Left kidney (tissue), 1 donor: ENCODE measurements at regions not wholly inside any gene's neighbourhood (a gene's known extent, or its start where the extent isn't known, plus 50 kb on each side); places are given as distances from the start of the nearest gene placed in this dataset.
"Not testable (repeated sequence)": the region's sequence is repeated elsewhere in the genome, so short reads cannot be mapped to it uniquely, and the experiment has no call there.

ENCODE experiments used
- DNase-seq: peaks from one replicate; pipeline ENCODE4 v3.0.0-alpha.2; 2013

- DNase-seq, result peak; percentile 19
Observed at GRCh38 chr13:22757530-22758120, 423.2 kb upstream of the SGCG start.

DNA sequence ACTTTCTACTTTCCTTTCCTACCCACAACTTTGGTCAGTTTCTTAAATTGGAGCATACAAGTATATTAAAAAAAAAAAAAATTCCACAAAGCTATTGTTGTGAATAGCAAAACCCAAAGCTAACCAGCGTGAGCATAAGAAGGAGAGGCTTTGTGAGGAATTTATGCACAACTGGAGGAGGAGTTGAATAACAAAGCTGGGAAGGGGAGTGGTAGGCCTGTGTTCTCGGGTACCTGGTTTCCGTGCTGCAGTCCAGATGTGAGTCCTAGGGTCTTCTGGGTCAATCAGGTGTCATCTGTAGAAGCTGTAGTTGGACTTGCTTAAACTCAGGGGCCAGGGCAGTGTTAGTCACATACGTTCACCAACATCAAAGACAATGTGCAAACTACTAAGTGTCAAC lies 422.5 kb upstream of the SGCG start:
- no peak for DNase-seq

DNA sequence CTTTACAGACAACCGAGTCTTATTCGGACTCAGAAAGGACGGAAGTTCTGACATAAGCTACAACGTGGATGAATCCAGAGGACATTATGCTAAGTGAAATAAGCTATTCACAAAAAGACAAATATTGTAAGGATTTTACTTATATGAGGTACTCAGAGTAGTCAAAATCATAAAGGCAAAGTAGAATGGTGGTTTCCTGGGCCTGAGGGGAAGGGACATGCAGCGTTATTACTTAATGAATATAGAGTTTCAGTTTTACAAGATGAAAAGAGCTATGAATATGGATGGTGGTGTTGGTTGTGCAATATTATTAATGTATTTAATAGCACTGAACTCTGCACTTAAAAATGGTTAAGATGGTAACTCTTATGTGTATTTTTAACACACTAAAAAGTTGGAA lies 419.1 kb upstream of the SGCG start:
- DNase-seq, result no peak

DNA sequence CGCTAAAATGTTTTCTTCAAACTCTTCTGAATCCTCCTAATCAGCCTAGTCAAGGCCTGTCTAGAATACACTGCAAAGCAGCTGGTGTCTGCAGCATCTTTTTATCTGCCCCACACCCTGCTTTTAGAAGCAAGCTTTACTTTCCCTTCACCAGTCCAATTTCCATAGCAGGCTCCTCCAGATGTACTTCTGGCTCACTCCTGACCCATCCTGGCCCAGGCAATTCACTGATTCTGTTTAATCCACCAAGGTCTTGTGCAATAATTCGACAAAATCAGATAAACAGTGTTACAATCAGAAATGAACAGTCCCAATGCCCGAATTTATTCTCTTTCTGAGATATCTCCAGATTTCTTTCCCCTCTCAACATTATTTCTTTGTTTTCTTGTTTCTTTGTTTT lies 415.2 kb upstream of the SGCG start:
- no peak for DNase-seq

DNA sequence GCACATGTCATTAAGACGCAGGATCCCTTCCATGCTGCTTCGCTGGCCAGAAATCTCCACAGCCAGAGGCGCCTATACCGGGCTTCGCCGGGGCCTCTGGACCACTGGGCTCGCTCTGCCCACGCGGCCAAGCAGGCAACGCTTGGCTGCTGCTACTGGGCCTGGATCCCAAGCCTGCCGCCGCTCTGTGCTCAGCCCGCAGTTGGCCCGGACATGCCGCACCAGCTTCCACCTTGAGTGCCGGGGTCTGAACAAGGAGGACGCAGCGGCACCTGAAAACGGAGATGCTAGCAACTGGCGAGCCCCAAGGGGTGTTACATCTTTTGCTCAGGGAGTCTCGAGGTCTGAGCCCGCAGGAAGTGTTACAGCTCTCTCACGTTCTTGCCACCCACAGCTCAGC lies 409.9 kb upstream of the SGCG start:
- no peak for DNase-seq

DNA sequence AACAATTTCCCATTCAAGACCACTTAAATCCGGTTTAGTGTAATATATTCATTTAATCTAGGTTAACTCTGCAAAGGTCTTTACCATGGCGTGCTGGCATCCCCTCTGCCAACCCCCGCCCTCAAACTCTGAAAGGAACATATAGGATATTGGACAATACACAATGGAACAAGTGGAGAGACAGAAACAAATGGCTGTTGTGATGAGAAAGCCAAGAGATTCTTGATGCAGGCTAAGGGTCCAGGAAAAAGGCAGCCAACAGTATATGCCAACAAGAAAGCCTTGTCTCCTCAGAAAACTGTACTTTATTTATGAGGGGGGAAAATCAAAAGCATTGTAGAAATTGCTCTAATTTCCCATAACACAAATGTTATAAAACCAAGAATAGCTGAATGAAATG lies 407.3 kb upstream of the SGCG start:
- DNase-seq, result no peak

DNA sequence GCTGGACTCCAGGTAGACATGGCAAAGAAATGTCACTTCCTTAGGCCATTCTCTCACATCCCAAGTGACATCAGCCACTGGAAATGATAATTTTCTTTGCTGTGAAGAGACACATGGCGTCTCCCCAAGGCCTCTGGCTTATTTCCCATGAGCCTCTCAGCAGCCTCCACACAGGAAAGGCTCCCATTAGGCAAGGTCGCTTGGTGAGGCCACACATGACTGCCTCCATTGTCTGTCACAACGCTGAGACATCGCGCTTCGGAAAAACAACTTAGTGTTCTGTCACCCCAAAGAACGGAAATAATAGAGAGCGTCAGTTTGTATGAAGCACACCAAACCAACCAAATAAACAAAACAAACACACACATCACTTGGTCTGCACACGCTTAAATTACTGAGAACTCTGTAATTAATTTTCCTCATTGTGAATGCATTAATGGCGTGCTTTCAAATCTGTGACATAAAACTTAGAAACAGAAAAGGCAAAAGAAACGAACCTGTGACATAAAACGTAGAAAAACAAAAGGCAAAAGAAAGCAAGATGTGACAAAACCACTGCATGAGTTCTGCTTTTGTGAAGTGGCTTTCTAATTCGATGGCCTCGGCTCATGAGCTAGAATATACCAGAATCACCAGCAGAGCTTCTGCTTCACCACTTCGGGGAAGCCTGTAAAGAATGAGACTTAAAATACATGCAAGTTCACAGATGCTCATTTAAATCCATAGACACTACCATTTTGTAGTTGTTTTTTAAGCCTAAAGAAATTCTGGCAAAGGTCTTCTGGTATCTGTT lies 404.2 kb upstream of the SGCG start:
- no peak for DNase-seq

DNA sequence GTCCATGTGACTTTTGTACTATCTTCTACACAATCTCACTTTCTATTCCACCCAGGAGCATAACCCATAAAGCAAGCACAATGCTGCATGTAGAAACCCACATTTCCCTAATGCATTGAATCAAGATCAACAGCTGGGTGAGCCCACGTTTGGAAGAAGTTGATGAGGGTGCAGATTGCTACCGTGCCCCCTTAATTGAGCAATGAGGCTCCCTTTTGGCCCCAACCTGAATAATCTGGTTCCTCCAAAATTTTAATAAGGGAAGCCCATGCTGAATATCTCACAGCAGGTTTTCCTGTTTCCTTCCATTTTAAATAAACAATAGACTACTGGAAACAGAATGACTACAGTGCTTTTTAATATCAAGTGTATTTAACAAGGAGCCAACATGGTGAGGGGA lies 403.6 kb upstream of the SGCG start:
- DNase-seq, result no peak

DNA sequence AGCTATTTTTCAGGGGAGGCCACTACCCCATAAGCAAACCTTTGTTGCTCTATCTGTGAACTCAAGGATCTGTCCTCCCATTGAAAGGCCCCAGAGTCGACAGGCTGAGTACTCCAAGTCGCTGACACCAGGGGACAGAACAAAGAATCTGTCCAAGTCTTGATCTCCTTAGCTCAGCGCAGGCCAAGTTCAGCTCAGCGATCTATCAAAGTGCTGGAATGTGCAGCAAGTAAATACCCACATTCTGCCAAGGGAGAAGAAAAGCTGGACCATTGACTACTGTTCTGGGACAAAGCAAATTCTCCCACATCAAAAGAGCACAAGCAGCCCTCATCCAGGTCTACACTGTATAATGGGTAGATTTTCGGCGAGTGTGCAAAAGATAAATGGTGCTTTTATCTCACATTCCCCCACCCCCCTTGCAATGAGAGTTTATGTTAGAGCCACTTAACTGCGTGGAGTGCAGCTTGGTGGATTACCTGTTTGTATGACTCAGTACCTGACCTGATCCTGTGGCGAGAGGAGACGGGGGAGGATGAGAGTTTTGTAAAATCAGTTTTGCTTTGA lies 391.7 kb upstream of the SGCG start:
- no peak for DNase-seq

GRCh38 chr13:22789916-22790315 lies 390.9 kb upstream of the SGCG start:
- DNase-seq, result no peak

- no peak for DNase-seq
Observed at GRCh38 chr13:22793598-22794134, 387.1 kb upstream of the SGCG start.

DNA sequence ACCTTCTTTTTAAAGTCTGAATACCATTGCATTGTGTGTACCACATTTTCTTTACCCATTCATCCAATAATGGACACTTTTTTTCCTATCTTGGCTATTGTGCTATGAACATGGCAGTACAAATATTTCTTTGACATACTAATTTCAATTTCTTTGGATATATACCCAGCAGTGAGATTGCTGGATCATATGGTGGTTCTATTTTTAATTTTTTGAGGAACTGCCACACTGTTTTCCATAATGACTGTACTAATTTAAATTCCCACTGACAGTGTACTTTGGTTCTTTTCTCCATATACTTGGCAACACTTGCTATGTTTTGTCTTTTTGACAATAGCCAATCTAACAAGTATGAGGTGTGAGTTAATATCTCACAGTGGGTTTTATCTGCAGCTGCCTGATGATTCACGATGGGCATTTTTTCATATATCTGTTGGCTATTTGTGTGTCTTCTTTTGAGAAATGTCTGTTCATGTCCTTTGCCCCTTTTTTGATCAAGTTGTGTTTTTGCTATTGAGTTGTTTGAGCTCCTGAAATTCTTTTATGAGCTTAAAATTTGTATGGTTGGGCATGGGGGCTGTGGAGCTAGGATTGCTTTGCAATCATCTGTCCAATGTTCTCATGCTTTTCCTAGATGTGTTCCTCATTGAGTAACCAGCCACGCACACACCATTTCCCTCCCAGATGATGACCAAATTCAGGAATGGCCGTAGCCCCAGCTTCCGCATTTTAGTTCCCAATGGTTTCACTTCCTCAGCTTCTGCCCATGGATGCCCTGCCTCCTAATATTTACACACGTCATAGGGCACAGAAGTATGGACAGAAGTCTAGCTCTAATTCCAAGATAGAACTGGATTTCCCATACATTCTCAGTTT lies 380.0 kb upstream of the SGCG start:
- no peak for DNase-seq

- peak; percentile 18 for DNase-seq
Observed at GRCh38 chr13:22801402-22802003, 379.3 kb upstream of the SGCG start.

DNA sequence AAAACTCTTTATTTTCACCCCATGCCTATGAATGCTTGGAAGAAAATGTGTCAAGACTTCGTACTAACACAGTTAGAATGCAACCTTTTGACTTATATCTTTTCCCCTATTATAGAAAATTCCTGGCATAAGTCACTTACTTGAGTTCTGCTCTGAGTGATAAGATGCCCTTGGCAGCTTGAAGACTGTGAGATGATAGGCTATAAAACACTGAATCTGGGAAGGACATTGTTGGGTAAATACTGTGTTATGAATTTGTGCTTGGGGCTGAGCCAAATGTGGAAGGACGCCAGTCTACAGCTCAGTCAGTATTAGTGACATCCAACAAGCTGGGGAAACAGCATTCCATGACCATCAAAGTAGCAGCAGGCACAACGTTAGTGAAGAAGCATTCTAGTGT lies 368.0 kb upstream of the SGCG start:
- no peak for DNase-seq

DNA sequence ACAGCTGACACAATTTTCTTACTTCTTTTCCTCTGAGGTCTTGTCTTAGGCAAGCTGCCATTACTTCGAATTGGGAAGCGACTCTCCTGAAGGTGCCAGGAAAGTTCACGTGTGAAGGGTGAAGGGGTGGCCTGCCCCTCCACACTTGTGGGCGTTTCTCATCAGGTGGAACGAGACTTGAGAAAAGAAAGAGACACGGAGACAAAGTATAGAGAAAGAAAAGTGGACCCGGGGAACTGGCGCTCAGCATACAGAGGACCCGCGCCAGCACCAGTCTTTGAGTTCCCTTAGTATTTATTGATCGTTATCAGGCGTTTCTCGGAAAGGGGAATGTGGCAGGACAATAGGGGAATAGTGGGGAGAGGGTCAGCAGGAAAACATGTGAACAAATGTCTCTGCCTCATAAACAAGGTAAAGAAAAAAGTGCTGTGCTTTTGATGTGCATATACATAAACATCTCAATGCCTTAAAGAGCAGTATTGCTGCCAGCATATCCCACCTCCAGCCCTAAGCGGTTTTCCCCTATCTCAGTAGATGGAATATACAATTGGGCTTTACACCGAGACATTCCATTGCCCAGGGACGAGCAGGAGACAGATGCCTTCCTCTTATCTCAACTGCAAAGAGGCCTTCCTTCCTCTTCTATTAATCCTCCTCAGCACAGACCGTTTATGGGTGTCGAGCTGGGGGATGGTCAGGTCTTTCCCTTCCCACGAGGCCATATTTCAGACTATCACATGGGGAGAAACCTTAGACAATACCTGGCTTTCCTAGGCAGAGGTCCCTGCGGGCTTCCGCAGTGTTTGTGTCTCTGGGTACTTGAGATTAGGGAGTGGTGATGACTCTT lies 367.0 kb upstream of the SGCG start:
- DNase-seq, result not testable (repeated sequence)

GRCh38 chr13:22814433-22814832 lies 366.3 kb upstream of the SGCG start:
- DNase-seq, result not testable (repeated sequence)

- DNase-seq, result no peak
Observed at GRCh38 chr13:22821589-22821988, 359.2 kb upstream of the SGCG start.

DNA sequence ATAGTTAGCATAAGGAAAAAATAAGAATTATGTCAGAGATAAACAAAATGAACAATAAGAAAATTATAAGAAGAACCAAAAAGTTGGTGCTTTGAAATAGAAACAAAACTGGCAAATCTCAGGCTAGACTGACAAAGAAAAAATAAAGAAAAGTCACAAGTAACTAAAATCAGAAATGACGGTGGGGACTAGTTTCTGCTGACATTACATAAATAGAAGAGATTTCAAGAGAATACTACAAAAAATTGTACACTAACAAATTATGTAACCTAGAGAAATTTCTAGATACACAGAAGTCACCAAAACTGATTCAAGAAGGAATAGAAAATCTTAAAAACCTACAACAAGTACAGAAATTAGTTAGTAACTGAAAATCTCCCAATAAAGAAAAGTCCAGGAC lies 355.6 kb upstream of the SGCG start:
- no peak for DNase-seq

- peak; percentile 30 for DNase-seq
Observed at GRCh38 chr13:22828081-22828480, 352.7 kb upstream of the SGCG start.

DNA sequence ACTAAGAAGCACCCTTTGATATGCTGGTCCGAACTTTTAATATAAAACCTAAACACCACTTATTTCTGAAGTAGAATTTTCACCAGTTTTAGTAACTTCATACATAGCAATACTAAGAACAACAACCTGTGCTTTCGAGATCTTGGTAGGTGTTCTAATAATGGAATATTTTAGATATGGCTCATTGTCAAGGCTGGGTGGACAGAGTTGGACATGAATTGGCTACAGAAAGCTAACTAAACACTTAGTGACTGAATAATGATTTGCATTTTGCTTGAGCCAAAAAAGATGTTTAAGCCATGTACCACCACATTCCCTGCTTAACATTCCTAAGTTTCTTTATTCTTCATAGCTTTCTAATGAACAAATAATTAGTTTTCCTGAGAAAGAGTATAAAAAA lies 344.3 kb upstream of the SGCG start:
- DNase-seq, result no peak
